ENCODE measurements at regions not wholly inside any gene's neighbourhood (a gene's known extent, or its start where the extent isn't known, plus 50 kb on each side); places are given as distances from the start of the nearest gene placed in this dataset.

- DNase-seq (ENCODE audit: insufficient read length, low spot score) (no peak), FAIRE-seq (no peak)
Measured at GRCh38 chr12:18897823-18898222, 159.9 kb downstream of the CAPZA3 start.

GRCh38 chr12:18898470-18898869, 160.6 kb downstream of the CAPZA3 start:
- DNase-seq (ENCODE audit: insufficient read length, low spot score) (no peak), FAIRE-seq (no peak)

GRCh38 chr12:18899162-18899561, 161.2 kb downstream of the CAPZA3 start:
- DNase-seq (ENCODE audit: insufficient read length, low spot score): no peak
- no peak for FAIRE-seq

- DNase-seq (ENCODE audit: insufficient read length, low spot score) (no peak), FAIRE-seq (no peak)
Measured at GRCh38 chr12:18899678-18900317, 161.9 kb downstream of the CAPZA3 start.

- DNase-seq (ENCODE audit: insufficient read length, low spot score) (no peak), FAIRE-seq (peak; percentile 44)
Measured at GRCh38 chr12:18905134-18905533, 167.2 kb downstream of the CAPZA3 start.

GRCh38 chr12:18906395-18906794, 168.5 kb downstream of the CAPZA3 start:
- DNase-seq (ENCODE audit: insufficient read length, low spot score) (no peak), FAIRE-seq (no peak)

- no peak for FAIRE-seq
- DNase-seq (ENCODE audit: insufficient read length, low spot score): no peak
Measured at GRCh38 chr12:18907127-18907526, 169.2 kb downstream of the CAPZA3 start.

- DNase-seq (ENCODE audit: insufficient read length, low spot score): no peak
- no peak for FAIRE-seq
Measured at GRCh38 chr12:18907728-18908127, 169.8 kb downstream of the CAPZA3 start.

- DNase-seq (ENCODE audit: insufficient read length, low spot score): no peak
- FAIRE-seq: no peak
Measured at GRCh38 chr12:18908191-18908590, 170.3 kb downstream of the CAPZA3 start.

- DNase-seq (ENCODE audit: insufficient read length, low spot score) (no peak), FAIRE-seq (no peak)
Measured at GRCh38 chr12:18919871-18920511, 182.1 kb downstream of the CAPZA3 start.

GRCh38 chr12:18922851-18923250, 184.9 kb downstream of the CAPZA3 start:
- DNase-seq (ENCODE audit: insufficient read length, low spot score) (no peak), FAIRE-seq (no peak)

- DNase-seq (ENCODE audit: insufficient read length, low spot score): no peak
- FAIRE-seq: no peak
Measured at GRCh38 chr12:18923721-18924120, 185.8 kb downstream of the CAPZA3 start.

- DNase-seq (ENCODE audit: insufficient read length, low spot score) (no peak), FAIRE-seq (no peak)
Measured at GRCh38 chr12:18926188-18926587, 188.3 kb downstream of the CAPZA3 start.

- FAIRE-seq: no peak
- no peak for DNase-seq (ENCODE audit: insufficient read length, low spot score)
Measured at GRCh38 chr12:18932211-18932610, 194.3 kb downstream of the CAPZA3 start.

GRCh38 chr12:18932715-18933114, 194.8 kb downstream of the CAPZA3 start:
- no peak for DNase-seq (ENCODE audit: insufficient read length, low spot score)

GRCh38 chr12:18935371-18935965, 194.1 kb upstream of the PLEKHA5 start:
- DNase-seq (ENCODE audit: insufficient read length, low spot score) (no peak), FAIRE-seq (no peak)

More at GRCh38 chr12:18932715-18933114, 194.8 kb downstream of the CAPZA3 start:
- no peak for FAIRE-seq

- DNase-seq (ENCODE audit: insufficient read length, low spot score) (no peak), FAIRE-seq (no peak)
Measured at GRCh38 chr12:18939051-18939450, 190.5 kb upstream of the PLEKHA5 start.

- DNase-seq (ENCODE audit: insufficient read length, low spot score) (no peak), FAIRE-seq (no peak)
Measured at GRCh38 chr12:18942669-18943068, 186.9 kb upstream of the PLEKHA5 start.

GRCh38 chr12:18943200-18943599, 186.3 kb upstream of the PLEKHA5 start:
- FAIRE-seq: no peak
- DNase-seq (ENCODE audit: insufficient read length, low spot score): no peak

- FAIRE-seq (no peak), DNase-seq (ENCODE audit: insufficient read length, low spot score) (no peak)
Measured at GRCh38 chr12:18946106-18946505, 183.4 kb upstream of the PLEKHA5 start.

GRCh38 chr12:18951218-18951617, 178.3 kb upstream of the PLEKHA5 start:
- FAIRE-seq (no peak), DNase-seq (ENCODE audit: insufficient read length, low spot score) (no peak)

- FAIRE-seq (no peak), DNase-seq (ENCODE audit: insufficient read length, low spot score) (no peak)
Measured at GRCh38 chr12:18953505-18953904, 176.0 kb upstream of the PLEKHA5 start.
